Fibroblast of the conjunctiva (primary cell): ENCODE measurements at regions not wholly inside any gene's neighbourhood (a gene's known extent, or its start where the extent isn't known, plus 50 kb on each side); places are given as distances from the start of the nearest gene placed in this dataset.

ENCODE experiments used
- DNase-seq: peaks from one replicate; pipeline ENCODE4 v3.0.0-alpha.2; 2010; ENCODE audit warnings: low read depth

GRCh38 chr12:34291426-34291901 is 269.2 kb downstream of the ALG10 start:
- no peak for DNase-seq

- no peak for DNase-seq
Measured at GRCh38 chr12:34292736-34293625, 270.7 kb downstream of the ALG10 start.

- no peak for DNase-seq
Measured at GRCh38 chr12:34294137-34294536, 271.8 kb downstream of the ALG10 start.

GRCh38 chr12:34294671-34295365 is 272.5 kb downstream of the ALG10 start:
- DNase-seq: no peak

GRCh38 chr12:34295366-34296142 is 273.3 kb downstream of the ALG10 start:
- no peak for DNase-seq

- no peak for DNase-seq
Measured at GRCh38 chr12:34296143-34297041, 274.1 kb downstream of the ALG10 start.

- no peak for DNase-seq
Measured at GRCh38 chr12:34297126-34297789, 275.0 kb downstream of the ALG10 start.

- no peak for DNase-seq
Measured at GRCh38 chr12:34297790-34298164, 275.5 kb downstream of the ALG10 start.

- no peak for DNase-seq
Measured at GRCh38 chr12:34298176-34298970, 276.1 kb downstream of the ALG10 start.

GRCh38 chr12:34298971-34299801 is 276.9 kb downstream of the ALG10 start:
- no peak for DNase-seq

- DNase-seq: no peak
Measured at GRCh38 chr12:34299802-34300193, 277.5 kb downstream of the ALG10 start.

GRCh38 chr12:34300376-34301250 is 278.3 kb downstream of the ALG10 start:
- DNase-seq: no peak

GRCh38 chr12:34301251-34302130 is 279.2 kb downstream of the ALG10 start:
- no peak for DNase-seq

- DNase-seq: no peak
Measured at GRCh38 chr12:34302131-34302885, 280.0 kb downstream of the ALG10 start.

GRCh38 chr12:34303091-34303870 is 281.0 kb downstream of the ALG10 start:
- no peak for DNase-seq

- DNase-seq: no peak
Measured at GRCh38 chr12:34304001-34304400, 281.7 kb downstream of the ALG10 start.
